Medulla oblongata (tissue), 1 donor: ENCODE measurements at regions not wholly inside any gene's neighbourhood (a gene's known extent, or its start where the extent isn't known, plus 50 kb on each side); places are given as distances from the start of the nearest gene placed in this dataset.

Experiments used
- DNase-seq: peaks from one replicate; pipeline ENCODE4 v3.0.0-alpha.2; 2015; ENCODE audit errors: extremely low spot score

DNA sequence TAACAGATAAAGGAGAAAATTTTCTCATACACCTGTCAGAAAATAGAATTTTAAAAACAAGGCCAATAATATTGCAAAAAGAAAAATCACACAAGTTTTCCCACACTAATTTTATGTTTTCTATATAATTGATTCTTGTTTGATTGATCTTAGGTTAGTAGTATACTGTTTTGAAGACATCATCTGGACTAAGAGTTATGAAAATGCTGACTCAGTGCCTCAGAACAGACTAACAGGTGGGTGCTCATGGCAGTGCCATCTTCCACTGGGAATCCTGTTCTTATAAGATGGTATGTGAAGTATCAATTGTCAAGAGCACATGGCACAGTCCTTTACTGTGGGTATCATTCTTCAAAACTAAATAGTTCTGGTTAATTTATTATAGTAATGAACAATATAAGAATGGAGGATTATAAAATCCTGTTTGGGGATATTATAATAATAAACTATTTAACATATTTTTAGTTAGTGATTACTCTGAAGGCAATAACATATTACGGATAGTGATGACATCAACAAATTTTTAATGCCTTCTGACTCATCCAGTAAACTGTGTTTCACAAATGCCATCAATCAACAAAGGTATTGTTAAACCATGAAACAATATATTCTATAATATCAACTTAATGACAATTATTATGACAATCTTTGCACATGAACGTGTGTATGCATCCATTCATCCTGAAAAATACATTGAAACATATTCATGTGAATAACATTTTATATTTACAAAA lies 384.6 kb upstream of the KHDRBS2 start:
- no peak for DNase-seq

DNA sequence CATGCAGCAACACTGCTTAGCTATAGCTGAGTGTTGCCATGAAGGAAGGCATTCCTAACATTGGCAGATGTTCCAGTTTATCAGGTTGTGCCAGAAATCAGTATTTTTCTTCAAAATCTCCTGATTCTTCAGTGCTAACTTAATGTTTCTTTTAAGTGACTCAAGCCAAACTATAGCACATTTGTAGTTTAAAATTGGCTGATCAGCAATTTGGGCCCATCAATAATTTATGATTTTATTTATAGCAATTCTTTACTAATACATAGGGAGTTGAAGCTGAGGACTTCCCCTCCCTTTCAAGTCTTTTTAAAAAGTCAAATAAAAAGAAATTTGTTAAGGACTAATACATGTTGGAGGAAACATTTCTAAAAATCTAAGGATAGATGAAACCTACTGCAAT lies 383.8 kb upstream of the KHDRBS2 start:
- DNase-seq, result no peak

DNA sequence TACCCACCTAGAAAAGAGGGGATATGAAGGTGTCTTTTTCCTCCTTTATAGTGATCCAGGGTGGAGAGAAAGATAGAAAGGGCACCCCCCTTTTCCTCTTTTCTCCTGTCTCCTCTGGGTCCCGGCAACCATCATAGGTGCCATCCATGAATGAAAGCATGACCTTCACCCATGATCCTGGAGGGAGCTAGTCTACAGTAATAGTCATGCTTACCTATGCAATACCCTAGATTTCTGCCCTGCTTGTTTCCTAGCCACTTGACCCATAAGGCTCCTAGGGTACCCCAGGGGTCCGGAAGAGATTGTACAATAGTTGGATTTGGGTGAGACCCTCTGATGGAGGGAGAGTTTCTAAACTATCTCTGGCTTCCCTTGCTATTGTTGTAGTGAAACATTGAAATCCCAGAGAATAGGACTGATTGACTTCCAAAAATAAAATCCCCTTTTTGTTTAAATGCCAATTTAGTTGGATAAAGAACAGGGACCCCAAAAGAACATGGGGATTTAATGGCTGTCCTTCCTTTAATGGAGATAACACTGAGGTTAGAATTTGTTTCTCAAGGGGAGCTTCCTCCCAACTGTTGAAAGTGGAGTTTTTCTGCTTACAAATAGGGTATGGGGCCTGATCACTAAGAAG lies 366.8 kb upstream of the KHDRBS2 start:
- no peak for DNase-seq

DNA sequence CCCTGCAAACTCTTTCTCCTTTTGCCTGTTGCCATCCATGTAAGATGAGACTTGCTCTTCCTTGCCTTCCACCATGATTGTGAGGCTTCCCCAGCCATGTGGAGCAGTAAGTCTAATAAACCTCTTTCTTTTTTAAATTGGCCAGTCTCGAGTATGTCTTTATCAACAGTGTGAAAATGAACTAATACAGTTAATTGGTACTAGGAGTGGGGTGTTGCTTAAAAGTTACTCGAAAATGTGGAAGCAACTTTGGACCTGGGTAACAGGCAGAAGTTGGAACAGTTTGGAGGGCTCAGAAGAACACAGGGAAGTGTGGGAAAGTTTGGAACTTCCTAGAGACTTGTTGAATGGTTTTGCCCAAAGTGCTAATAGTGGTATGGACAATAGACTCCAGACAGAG lies 359.2 kb upstream of the KHDRBS2 start:
- DNase-seq, result no peak

DNA sequence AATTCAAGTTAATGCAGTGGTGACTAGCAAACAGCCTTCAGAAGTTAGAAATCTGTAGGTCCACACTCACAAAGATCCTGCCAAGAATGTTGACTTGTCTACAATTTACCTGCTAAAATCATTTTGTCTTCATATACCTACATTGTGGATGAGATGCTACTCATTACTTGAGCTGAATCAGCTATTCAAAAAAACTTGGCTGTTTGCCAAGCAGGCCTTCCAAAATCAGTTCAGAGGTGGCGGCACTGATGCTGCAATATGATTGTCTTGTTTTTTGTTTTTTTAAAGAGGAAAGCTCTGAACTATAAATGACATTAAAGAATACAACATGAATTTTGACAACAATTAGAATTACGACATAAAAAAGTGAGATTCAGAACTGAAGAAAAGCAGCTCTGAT lies 354.7 kb upstream of the KHDRBS2 start:
- peak; percentile 4 for DNase-seq

DNA sequence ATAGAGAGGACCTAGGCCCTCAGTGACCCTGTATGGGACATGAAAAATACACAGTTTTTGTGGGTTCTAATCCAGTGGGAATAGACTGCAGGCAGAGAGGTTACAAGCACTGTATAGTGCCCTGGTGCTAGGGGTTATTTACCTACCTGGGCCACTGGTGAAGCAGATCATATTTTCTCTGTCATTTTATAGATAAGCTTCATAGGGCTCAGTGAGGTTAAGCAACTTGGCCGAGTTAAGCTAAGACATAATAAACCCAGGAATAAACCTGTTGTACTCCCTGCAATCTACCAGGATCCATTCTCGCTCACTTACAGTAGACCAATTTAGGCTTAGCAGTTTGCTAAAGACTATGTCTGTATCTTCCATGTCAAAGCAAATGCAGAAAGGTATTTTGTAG lies 340.6 kb upstream of the KHDRBS2 start:
- DNase-seq, result no peak

DNA sequence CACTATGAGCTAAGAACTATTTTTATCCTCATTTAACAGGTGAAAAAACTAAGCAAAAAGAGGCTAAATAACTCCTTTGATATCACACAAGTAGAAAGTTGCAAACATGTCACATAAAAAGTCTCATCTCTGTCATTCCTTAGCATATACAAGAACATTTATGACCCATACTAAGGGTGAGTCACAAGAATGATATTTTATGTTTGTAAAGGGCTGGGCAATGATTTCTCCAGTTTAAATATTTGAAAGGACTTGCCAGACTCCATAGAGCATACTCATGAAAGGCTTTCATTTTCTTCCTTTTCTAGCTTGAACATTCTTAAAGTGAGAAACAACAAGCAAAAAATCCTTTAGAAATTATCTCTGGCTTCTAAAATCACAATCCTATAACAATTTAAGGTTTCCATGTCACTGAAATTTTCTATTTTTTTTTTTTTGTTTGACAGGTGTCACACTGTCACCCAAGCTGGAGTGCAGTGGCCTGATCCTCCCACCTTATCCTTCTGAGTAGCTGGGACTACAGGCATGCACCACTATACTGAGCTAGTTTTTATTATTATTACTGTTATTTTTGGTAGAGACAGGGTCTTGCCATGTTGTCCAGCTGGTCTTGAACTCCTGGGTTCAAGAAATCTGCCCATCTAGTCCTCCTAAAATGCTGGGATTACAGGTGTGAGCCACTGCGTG lies 338.0 kb upstream of the KHDRBS2 start:
- DNase-seq, result no peak

DNA sequence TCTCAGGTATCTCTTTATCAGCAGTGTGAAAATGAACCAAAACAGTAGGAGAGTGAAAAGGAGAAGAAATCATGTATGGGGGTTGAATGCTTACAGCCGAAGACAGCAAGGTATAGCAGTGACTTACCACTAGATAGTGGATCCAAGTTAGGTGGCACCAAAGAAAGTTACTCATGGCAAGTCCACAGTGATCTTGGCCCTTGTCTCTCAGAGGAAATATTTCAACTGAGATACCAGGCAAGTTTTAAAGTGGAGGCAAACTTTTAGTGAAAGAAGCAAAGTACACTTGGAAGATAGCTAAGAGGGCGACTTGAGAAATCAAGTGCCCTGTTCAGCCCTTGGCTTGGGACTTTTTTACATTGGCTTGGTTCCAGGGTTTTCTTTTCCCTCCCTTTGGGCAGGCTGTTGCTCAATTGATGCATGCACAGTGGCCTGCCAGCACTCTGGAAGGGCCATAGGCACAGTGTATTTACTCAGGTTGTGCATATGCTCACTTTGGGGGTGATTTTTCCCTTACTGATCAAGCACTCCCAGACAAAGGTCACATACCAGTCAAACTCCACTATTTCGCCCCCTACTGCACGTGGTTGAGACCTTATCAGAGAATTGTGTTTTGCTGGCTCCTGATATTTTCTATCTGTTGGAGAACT lies 329.5 kb upstream of the KHDRBS2 start:
- no peak for DNase-seq

DNA sequence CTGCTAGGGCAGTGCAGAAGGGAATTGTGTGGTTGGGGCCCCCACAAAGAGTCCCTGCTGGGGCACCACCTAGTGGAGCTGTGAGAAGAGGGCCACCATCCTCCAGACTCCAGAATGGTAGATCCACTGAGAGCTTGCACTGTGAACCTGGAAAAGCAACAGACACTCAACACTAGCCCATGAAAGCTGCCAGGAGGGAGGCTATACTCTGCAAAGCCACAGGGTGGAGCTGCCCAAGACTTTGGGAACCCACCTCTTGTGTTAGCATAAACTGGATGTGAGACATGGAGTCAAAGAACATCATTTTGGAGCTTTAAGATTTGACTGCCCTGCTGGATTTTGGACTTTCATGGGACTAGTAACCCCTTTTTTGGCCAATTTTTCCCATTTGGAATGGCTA lies 328.4 kb upstream of the KHDRBS2 start:
- no peak for DNase-seq

DNA sequence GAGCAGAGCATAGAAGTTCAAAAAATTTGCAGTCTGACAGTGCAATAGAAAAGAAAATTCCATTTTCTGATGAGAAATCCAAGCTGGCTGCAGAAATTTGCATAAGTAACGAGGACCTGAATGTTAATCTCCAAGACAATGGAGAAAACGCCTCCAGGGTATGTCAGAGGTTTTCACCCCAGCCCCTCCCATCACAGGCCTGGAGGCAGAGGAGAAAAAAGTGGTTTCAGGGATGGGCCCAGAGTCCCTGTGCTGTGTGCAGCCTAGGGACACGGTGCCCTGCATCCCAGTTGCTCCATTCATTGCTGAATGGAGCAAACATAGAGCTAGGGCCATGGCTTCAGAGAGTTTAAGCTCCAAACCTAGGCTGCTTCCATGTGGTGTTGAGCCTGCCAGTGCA lies 327.9 kb upstream of the KHDRBS2 start:
- no peak for DNase-seq

DNA sequence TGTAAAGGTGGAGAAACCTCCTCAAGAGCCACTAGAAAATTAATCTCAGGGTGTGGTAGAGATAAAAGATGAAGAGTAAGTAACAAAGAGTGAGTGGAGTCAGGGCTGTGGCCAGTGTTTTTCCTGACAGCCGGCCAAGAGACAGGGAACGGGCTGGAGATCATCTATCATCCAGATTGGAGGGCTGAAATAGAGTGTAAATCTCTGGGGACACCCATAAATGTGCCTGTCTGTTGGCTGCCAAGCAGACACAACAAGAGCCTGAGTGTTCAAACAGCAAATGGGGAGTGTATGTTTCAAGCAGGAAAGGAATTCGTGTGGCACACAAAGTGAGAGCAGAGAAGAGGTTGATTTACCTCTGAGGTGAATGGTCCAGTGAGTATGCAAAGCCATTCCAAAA lies 326.4 kb upstream of the KHDRBS2 start:
- DNase-seq, result no peak

DNA sequence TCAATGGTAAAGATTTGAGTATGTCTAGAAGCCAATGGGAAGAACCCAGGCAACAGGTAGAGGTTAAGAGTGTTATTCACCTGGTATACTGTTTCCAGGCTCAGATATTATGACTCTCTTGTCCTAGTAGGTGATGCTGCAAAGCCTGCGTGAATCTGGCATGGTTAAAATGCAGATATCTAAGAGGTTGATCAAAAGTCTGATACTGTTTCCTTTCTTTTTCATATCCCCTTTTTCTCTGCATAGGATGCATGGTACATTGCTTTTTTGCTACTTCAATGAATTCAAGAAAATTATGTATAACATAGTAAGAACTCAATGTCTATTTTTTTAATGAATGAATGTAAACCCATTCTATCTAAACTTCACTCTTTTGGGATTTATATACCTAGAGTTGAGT lies 284.3 kb upstream of the KHDRBS2 start:
- no peak for DNase-seq

DNA sequence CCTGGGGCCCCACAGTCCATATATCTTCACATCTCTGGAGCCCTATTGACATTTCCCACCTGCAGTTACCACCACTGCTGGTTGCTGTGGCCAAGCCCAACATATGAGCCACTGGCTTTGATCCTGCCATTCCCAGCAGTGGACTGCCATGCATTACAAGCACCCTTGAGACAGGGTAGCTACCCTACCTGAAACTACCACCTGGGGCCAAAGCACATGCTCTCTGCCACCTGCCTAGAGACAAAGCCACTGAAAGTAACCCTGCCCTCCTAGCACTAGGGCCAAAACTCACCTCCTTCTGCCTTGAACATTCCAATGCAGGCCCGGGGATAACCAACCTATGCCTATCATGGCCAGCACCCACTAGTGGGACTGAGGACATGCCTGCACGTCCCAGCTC lies 255.5 kb upstream of the KHDRBS2 start:
- no peak for DNase-seq

DNA sequence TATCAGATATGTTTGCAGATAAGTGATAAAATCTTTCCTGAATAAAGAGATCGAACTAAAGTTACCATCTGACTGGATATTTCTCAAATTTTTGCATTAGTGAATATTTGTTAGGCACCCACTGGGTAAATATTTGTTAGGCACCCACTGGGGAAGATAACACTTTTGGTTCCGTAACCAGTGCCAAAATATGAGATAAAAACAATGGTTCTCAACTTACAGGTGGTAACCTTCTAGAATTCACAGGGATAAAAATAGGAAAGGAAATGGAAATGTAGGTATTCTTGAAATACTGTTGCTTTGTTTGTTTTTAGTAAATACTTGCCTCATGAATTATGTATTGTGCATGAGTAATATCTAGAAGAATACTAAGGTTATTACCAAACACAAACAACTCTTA lies 245.0 kb upstream of the KHDRBS2 start:
- DNase-seq, result no peak

DNA sequence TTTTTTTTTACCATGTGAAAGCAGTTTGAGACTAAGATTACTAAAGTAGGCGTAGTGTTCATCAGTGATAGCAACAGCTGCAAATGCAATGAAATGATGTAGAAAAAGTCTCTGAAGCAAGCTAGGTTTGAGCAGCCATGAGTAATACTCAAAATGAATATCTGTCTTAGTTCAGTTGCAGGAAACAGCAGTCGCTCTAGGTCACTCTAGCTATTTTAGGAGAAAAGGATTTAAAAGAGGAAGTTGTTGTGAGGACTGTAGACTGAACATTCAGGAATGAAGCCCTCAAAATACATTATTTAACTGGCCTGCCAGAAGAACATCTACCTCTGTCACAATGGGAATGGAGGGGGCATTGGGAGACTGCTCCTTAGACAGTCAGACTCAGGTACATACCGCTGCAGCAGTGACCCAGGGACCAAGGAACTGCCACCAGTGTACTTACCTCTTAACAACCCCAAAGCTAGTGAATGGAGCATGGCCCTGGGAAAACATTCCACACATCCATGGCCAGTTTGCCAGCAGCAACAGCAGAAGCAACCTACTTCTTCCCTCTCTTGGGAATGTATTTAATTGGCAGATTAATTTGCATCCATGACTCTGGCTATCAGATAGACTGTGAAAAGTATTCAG lies 243.0 kb upstream of the KHDRBS2 start:
- DNase-seq, result no peak

DNA sequence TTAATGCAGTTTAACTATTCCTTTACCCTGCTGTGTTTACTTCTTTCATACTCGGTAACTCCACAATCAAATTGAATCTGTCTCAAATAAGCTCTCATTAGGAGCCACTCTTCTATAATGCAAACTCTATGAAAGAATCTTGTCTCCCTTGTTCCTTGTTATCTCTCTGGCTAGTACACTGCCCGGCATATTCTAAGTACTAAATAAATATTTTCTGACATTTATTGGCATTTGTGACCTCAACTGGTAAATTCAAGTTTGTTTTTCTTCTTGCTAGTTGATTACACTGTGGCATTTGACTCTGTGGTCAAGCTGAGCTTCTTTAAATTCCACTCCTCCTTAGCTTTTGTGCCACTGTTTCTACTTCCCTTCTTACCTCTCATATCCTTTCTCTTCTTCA lies 237.6 kb upstream of the KHDRBS2 start:
- DNase-seq, result no peak

DNA sequence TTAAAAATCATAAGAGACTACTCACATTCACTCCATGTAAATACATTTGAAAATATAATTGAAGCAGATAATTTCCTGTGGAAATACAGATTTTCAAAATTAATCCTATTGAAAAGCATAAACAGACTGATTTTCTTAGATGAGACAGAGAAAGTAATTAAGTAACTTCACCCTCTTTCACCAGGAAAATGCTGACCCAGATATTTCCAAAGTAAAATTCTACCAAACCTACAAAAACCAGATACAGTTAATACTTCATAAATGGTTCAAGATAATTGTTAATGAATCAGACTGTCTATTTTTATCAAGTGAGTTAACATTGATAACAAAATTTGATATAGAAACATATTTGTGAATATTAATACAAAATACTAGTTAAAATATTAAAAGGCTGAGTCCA lies 233.5 kb upstream of the KHDRBS2 start:
- no peak for DNase-seq

DNA sequence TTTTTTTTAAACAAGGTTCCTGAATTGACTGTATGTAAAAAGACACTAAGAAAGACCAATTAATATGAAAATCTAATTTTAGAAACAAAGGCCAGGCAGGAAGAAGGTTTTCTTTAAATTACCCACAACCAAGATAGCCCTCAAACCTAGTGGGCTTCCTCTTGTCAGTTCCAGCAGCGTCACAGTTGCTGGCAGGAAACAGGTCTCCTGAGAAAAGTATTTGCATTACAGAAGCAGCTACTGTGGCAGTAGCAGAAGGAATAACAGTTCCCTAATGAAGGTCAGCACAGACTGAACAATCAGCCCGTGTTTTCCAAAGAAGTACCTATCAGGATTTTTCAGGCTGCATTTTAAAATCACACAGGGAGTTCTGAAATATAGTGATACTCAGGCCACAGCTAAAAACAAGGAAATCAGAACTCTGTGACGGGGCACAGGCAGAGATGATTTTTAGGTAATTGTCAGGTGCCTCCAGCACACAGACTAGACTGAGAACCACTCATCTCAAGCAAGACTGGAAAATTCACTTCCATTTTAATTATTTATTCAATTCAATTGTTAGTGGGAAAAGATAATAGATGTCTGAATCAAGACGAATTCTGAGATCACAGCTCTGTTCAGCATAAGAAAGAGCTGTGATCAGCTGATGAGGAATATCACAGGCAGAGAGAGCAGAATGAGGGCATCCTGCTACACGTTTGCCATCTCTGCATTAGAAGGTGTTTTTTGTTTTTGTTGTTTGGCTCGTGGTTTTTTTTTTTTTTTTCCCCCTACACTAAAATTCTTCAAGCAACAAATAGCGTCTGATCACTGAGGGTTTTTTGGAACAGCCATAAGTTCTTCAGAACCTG lies 230.5 kb upstream of the KHDRBS2 start:
- no peak for DNase-seq

DNA sequence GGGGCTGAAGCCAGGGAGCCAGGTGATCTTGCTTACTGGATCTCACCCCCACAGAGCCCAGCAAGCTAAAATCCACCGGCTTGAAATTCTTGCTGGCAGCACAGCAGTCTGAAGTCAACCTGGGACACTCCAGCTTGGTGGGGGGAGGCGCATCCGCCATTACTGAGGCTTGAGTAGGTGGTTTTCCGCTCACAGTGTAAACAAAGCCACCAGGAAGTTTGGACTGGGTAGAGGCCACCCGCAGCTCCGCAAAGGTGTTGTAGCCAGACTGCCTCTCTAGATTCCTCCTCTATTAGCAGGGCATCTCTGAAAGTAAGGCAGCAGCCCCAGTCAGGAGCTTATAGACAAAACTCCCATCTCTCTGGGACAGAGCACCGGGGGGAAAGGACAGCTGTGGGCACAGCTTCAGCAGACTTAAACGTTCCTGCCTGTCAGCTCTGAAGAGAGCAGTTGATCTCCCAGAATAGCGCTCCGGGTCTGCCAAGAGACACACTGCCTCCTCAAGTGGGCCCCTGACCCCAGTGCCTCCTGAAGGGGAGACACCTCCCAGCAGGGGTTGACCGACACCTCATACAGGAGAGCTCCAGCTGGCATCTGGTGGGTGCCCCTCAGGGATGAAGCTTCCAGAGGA lies 206.3 kb upstream of the KHDRBS2 start:
- no peak for DNase-seq

DNA sequence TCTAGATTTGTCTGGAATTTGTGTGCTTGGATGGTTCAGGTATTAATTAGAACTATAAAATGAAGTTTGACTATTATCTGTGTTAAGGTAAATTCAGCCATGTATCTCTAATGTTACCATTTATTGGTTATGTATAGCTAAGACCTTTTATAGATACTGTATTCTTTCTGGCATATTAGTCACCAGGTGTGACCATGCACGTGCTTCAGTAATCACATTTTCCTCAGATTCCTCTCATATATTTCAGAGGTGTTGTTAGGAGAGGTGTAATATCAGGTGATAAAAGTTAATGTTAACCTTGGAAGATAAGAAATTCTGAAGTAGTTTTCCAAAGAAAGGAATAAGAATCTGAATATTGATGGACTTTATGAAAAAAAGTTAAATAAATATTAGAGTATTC lies 194.5 kb upstream of the KHDRBS2 start:
- no peak for DNase-seq

DNA sequence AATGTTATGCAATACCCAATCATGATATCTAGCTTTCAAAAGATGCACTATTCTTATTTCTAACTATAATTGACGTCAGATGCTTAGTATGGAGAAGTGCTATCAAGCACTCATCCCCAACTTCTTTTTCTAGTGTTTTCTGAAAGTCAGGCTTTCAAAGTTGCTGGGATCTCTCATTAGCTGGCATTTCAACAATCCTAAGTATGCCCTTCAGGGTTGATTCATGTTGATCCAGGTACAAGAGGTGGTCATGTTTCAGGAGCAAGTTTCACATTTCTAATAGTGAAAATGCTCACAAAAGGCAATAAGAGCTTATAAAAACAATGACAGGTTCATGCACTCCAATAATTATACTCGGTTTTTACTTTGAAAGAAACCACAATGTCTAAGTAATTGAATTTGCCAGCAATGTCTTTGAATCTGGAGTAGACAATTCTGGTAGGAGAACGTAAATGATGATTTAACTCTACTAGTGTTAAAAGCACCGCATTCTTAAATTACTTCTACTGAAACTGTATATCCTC lies 193.7 kb upstream of the KHDRBS2 start:
- no peak for DNase-seq
